MM.1S (cell line): ENCODE measurements at regions not wholly inside any gene's neighbourhood (a gene's known extent, or its start where the extent isn't known, plus 50 kb on each side); places are given as distances from the start of the nearest gene placed in this dataset.
"Not testable (repeated sequence)": the region's sequence is repeated elsewhere in the genome, so short reads cannot be mapped to it uniquely, and the experiment has no call there.

Experiments
- DNase-seq: peaks from one replicate; pipeline ENCODE4 v3.0.0-alpha.2; 2015
- H2AFZ ChIP-seq: fragments of 300-600 bp; sonication (generic); 2 replicates; pipeline ENCODE4 v1.6.0; 2016; ENCODE audit warnings: antibody characterized with exemption, low read length
- H3F3A ChIP-seq: fragments of 300-600 bp; sonication (generic); 2 replicates; pipeline ENCODE4 v1.6.1; 2016; ENCODE audit warnings: mild to moderate bottlenecking, antibody characterized with exemption, low read length, moderate library complexity, mixed read lengths; ENCODE audit not compliant: insufficient read depth
- H3K27ac ChIP-seq: fragments of 300-600 bp; sonication (generic); 2 replicates; pipeline ENCODE4 v1.5.1; 2016; ENCODE audit warnings: mild to moderate bottlenecking, low read length
- H3K27me3 ChIP-seq: fragments of 300-600 bp; sonication (generic); replicated peaks from 2 replicates; pipeline ENCODE4 v1.6.0; 2016; ENCODE audit warnings: low read length; ENCODE audit not compliant: insufficient read depth
- H3K36me3 ChIP-seq: fragments of 300-600 bp; sonication (generic); replicated peaks from 2 replicates; pipeline ENCODE4 v1.6.1; 2016; ENCODE audit warnings: mild to moderate bottlenecking, low read length, mixed read lengths; ENCODE audit not compliant: insufficient read depth
- H3K4me1 ChIP-seq: fragments of 300-600 bp; sonication (generic); 2 replicates; pipeline ENCODE4 v1.6.1; 2016; ENCODE audit warnings: low read length, mixed read lengths
- H3K4me2 ChIP-seq: fragments of 300-600 bp; sonication (generic); 2 replicates; pipeline ENCODE4 v1.6.0; 2016; ENCODE audit warnings: low read depth, low read length
- H3K4me3 ChIP-seq: fragments of 300-600 bp; sonication (generic); 2 replicates; pipeline ENCODE4 v1.5.1; 2016; ENCODE audit warnings: low read length, mixed read lengths
- H3K79me2 ChIP-seq: fragments of 300-600 bp; sonication (generic); 2 replicates; pipeline ENCODE4 v1.6.1; 2016; ENCODE audit warnings: mixed run types, low read length, mixed read lengths
- H3K9ac ChIP-seq: fragments of 300-600 bp; sonication (generic); 2 replicates; pipeline ENCODE4 v1.6.1; 2016; ENCODE audit warnings: low read length, mixed read lengths
- H3K9me2 ChIP-seq: fragments of 300-600 bp; sonication (generic); replicated peaks from 2 replicates; pipeline ENCODE4 v1.6.1; 2016; ENCODE audit warnings: mild to moderate bottlenecking, low read length, mixed read lengths; ENCODE audit not compliant: insufficient read depth
- H3K9me3 ChIP-seq: fragments of 300-600 bp; sonication (generic); replicated peaks from 2 replicates; pipeline ENCODE4 v1.6.1; 2016; ENCODE audit warnings: mild to moderate bottlenecking, low read length, mixed read lengths; ENCODE audit not compliant: insufficient read depth
- H4K20me1 ChIP-seq: fragments of 300-600 bp; sonication (generic); 2 replicates; pipeline ENCODE4 v1.6.1; 2016; ENCODE audit warnings: mild to moderate bottlenecking, low read length, moderate library complexity, mixed read lengths; ENCODE audit not compliant: insufficient read depth

- not testable (repeated sequence) for H3K4me3 ChIP-seq, H3K79me2 ChIP-seq
These were observed 4065.2 kb upstream of the TPTE start for GRCh38 chr21:6456011-6456661.

GRCh38 chr21:6459761-6460160 lies 4061.6 kb upstream of the TPTE start:
- not testable (repeated sequence) for H4K20me1 ChIP-seq, H3K27me3 ChIP-seq, H3K4me2 ChIP-seq, H3K9me2 ChIP-seq, H3K4me1 ChIP-seq, H3K79me2 ChIP-seq, H3F3A ChIP-seq, H2AFZ ChIP-seq, H3K4me3 ChIP-seq, H3K9me3 ChIP-seq, H3K36me3 ChIP-seq, H3K27ac ChIP-seq, H3K9ac ChIP-seq, DNase-seq

More at GRCh38 chr21:6456011-6456661, 4065.2 kb upstream of the TPTE start:
- not testable (repeated sequence) for H3K27ac ChIP-seq, H2AFZ ChIP-seq, H3K9me3 ChIP-seq, H3K9me2 ChIP-seq, H3K4me2 ChIP-seq, DNase-seq, H3F3A ChIP-seq, H3K27me3 ChIP-seq, H3K36me3 ChIP-seq, H4K20me1 ChIP-seq, H3K9ac ChIP-seq, H3K4me1 ChIP-seq

GRCh38 chr21:6461358-6461757 lies 4060.0 kb upstream of the TPTE start:
- not testable (repeated sequence) for H3K4me2 ChIP-seq, H3K9me2 ChIP-seq, H4K20me1 ChIP-seq, H3K4me3 ChIP-seq, H3K9ac ChIP-seq, H3K4me1 ChIP-seq, H3K9me3 ChIP-seq, H3K79me2 ChIP-seq, H3K36me3 ChIP-seq, H2AFZ ChIP-seq, H3K27me3 ChIP-seq, DNase-seq, H3F3A ChIP-seq, H3K27ac ChIP-seq

GRCh38 chr21:6464419-6464818 lies 4057.0 kb upstream of the TPTE start:
- H3K4me1 ChIP-seq, H3K4me3 ChIP-seq, H4K20me1 ChIP-seq, H3K36me3 ChIP-seq, H3K27me3 ChIP-seq, H3K9ac ChIP-seq, H3K9me2 ChIP-seq, H3K79me2 ChIP-seq, H2AFZ ChIP-seq, H3F3A ChIP-seq, DNase-seq, H3K9me3 ChIP-seq, H3K27ac ChIP-seq, H3K4me2 ChIP-seq: not testable (repeated sequence)

- H3K4me1 ChIP-seq, H3F3A ChIP-seq, H3K27ac ChIP-seq, H3K4me2 ChIP-seq, H3K27me3 ChIP-seq, H2AFZ ChIP-seq, H4K20me1 ChIP-seq, DNase-seq, H3K9me3 ChIP-seq, H3K36me3 ChIP-seq, H3K4me3 ChIP-seq, H3K9me2 ChIP-seq, H3K9ac ChIP-seq, H3K79me2 ChIP-seq: not testable (repeated sequence)
These were observed 4055.2 kb upstream of the TPTE start for GRCh38 chr21:6466081-6466698.

- H3F3A ChIP-seq, H3K9ac ChIP-seq, H3K79me2 ChIP-seq, H3K27ac ChIP-seq, H4K20me1 ChIP-seq, H3K9me2 ChIP-seq, H3K27me3 ChIP-seq, H3K4me1 ChIP-seq, H2AFZ ChIP-seq, DNase-seq, H3K4me2 ChIP-seq, H3K9me3 ChIP-seq, H3K36me3 ChIP-seq, H3K4me3 ChIP-seq: not testable (repeated sequence)
These were observed 4054.7 kb upstream of the TPTE start for GRCh38 chr21:6466707-6467106.

- not testable (repeated sequence) for H2AFZ ChIP-seq, H3K4me3 ChIP-seq, H3K9me2 ChIP-seq, H3K9ac ChIP-seq, DNase-seq, H3K27me3 ChIP-seq, H3K4me2 ChIP-seq, H3K4me1 ChIP-seq, H3F3A ChIP-seq, H3K27ac ChIP-seq, H3K9me3 ChIP-seq, H3K79me2 ChIP-seq, H4K20me1 ChIP-seq, H3K36me3 ChIP-seq
These were observed 4054.1 kb upstream of the TPTE start for GRCh38 chr21:6467189-6467774.

GRCh38 chr21:6467907-6468306 lies 4053.5 kb upstream of the TPTE start:
- not testable (repeated sequence) for H3K4me2 ChIP-seq, DNase-seq, H2AFZ ChIP-seq

More at GRCh38 chr21:6467907-6468306, 4053.5 kb upstream of the TPTE start:
- not testable (repeated sequence) for H3K4me1 ChIP-seq, H3F3A ChIP-seq, H3K36me3 ChIP-seq, H3K27ac ChIP-seq, H3K9me3 ChIP-seq, H3K4me3 ChIP-seq, H3K27me3 ChIP-seq, H3K79me2 ChIP-seq, H4K20me1 ChIP-seq, H3K9me2 ChIP-seq, H3K9ac ChIP-seq
